Cardiac fibroblast (primary cell): ENCODE measurements at regions not wholly inside any gene's neighbourhood (a gene's known extent, or its start where the extent isn't known, plus 50 kb on each side); places are given as distances from the start of the nearest gene placed in this dataset.
A peak's percentile ranks its signal among the peaks of the same experiment; 100 is the strongest.

Experiments used
- DNase-seq, 2 donors: peaks; one replicate each; pipeline versions ENCODE4 v3.0.0 to v3.0.0-alpha.2; 2010; ENCODE audit warnings: low read depth in 2 of 2
- H3K4me3 ChIP-seq, 2 donors: replicated peaks in 1 of 2; 1 replicate in 1 of 2; 2 replicates in 1 of 2; pipeline ENCODE4 v1.5.1; 2011; ENCODE audit warnings: low read depth in 2 of 2, low read length in 2 of 2, mild to moderate bottlenecking in 2 of 2, moderate library complexity in 1 of 2
- CTCF ChIP-seq: IDR thresholded peaks from one replicate; pipeline ENCODE4 v1.5.1; 2011; ENCODE audit warnings: low read depth, mild to moderate bottlenecking, low read length, inconsistent platforms

- no peak for TF ChIP-seq CTCF
- no peak overlapping the region for H3K4me3 ChIP-seq
- no peak for DNase-seq
These were observed 63.4 kb upstream of the IL12A start for GRCh38 chr3:159925248-159925647.

- TF ChIP-seq CTCF: no peak
- H3K4me3 ChIP-seq: no peak overlapping the region
- DNase-seq: no peak
These were observed 62.1 kb upstream of the IL12A start for GRCh38 chr3:159926573-159926972.

- no peak overlapping the region for H3K4me3 ChIP-seq
- DNase-seq: peak; percentile 26 to 38
- TF ChIP-seq CTCF: no peak
These were observed 60.6 kb upstream of the IL12A start for GRCh38 chr3:159928071-159928491.

GRCh38 chr3:159928666-159929065 is 60.0 kb upstream of the IL12A start:
- H3K4me3 ChIP-seq: no peak overlapping the region
- peak; percentile 92 to 97 for DNase-seq
- TF ChIP-seq CTCF: no peak

- no peak overlapping the region for H3K4me3 ChIP-seq
- TF ChIP-seq CTCF: peak; percentile 53
- DNase-seq: peak; percentile 75 to 83
These were observed 59.2 kb upstream of the IL12A start for GRCh38 chr3:159929171-159930141.

GRCh38 chr3:159934216-159934615 is 54.4 kb upstream of the IL12A start:
- no peak overlapping the region for H3K4me3 ChIP-seq
- TF ChIP-seq CTCF: no peak
- no peak for DNase-seq
